Stomach (tissue), 4 donors: ENCODE measurements at regions not wholly inside any gene's neighbourhood (a gene's known extent, or its start where the extent isn't known, plus 50 kb on each side); places are given as distances from the start of the nearest gene placed in this dataset.

Experiments
- POLR2A ChIP-seq, 4 donors: fragments of 450-650 bp; IDR thresholded peaks; one replicate each; pipeline ENCODE4 v1.6.1; 2016; ENCODE audit warnings: antibody characterized with exemption in 4 of 4, control low read depth in 2 of 4, mild to moderate bottlenecking in 1 of 4, moderate library complexity in 1 of 4
- TF ChIP-seq, protein P1 (sequence below), 7 experiments: fragments of 450-650 bp in 4 of 7; fragments of 200-600 bp in 3 of 7; sonication (generic) in 3 of 7; IDR thresholded peaks; one replicate each; pipeline ENCODE4 v1.5.1; 2016 to 2019; ENCODE audit warnings: antibody characterized with exemption in 7 of 7, control low read depth in 2 of 7, mild to moderate bottlenecking in 1 of 7

DNA sequence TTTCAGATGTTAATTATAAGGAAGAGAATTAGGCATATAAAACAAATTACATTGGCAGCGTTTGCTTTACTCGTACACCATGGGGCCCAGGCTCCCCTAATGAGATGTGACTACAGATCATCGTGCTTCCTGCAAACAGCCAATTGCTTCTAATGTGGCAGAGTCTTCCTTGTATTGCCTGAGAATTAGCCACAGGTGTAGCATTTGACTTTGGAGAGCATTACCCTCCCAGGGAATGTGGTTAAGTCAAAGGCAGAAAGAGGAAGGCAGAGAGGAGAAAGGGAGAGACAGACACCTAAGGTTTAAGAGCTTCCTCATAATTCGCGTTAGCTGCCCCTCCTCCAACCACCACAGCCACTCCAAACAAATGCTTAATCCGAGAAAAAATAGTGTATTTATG is 97.0 kb downstream of the MID1IP1 start:
- TF ChIP-seq POLR2A (IDR thresholded peaks at IDR 0.05) = no peak
- TF ChIP-seq, protein P1, sequence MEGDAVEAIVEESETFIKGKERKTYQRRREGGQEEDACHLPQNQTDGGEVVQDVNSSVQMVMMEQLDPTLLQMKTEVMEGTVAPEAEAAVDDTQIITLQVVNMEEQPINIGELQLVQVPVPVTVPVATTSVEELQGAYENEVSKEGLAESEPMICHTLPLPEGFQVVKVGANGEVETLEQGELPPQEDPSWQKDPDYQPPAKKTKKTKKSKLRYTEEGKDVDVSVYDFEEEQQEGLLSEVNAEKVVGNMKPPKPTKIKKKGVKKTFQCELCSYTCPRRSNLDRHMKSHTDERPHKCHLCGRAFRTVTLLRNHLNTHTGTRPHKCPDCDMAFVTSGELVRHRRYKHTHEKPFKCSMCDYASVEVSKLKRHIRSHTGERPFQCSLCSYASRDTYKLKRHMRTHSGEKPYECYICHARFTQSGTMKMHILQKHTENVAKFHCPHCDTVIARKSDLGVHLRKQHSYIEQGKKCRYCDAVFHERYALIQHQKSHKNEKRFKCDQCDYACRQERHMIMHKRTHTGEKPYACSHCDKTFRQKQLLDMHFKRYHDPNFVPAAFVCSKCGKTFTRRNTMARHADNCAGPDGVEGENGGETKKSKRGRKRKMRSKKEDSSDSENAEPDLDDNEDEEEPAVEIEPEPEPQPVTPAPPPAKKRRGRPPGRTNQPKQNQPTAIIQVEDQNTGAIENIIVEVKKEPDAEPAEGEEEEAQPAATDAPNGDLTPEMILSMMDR (IDR thresholded peaks at IDR 0.05) = no peak
